ENCODE measurements at regions not wholly inside any gene's neighbourhood (a gene's known extent, or its start where the extent isn't known, plus 50 kb on each side); places are given as distances from the start of the nearest gene placed in this dataset.

- DNase-seq = no peak
Measured at GRCh38 chr17:33404070-33404819, 111.2 kb upstream of the ASIC2 start.

GRCh38 chr17:33416131-33416530 is 123.0 kb upstream of the ASIC2 start:
- no peak for DNase-seq

GRCh38 chr17:33421933-33422332 is 128.8 kb upstream of the ASIC2 start:
- no peak for DNase-seq

GRCh38 chr17:33433581-33433980 is 140.5 kb upstream of the ASIC2 start:
- DNase-seq = no peak

GRCh38 chr17:33434841-33435240 is 141.7 kb upstream of the ASIC2 start:
- DNase-seq = no peak

GRCh38 chr17:33435721-33436301 is 142.7 kb upstream of the ASIC2 start:
- no peak for DNase-seq

- no peak for DNase-seq
Measured at GRCh38 chr17:33436321-33436720, 143.2 kb upstream of the ASIC2 start.

GRCh38 chr17:33438139-33438538 is 145.0 kb upstream of the ASIC2 start:
- DNase-seq = no peak

- DNase-seq = no peak
Measured at GRCh38 chr17:33438578-33438977, 145.5 kb upstream of the ASIC2 start.

- no peak for DNase-seq
Measured at GRCh38 chr17:33442320-33442719, 149.2 kb upstream of the ASIC2 start.

- DNase-seq = no peak
Measured at GRCh38 chr17:33444731-33445130, 151.6 kb upstream of the ASIC2 start.

GRCh38 chr17:33447090-33447489 is 154.0 kb upstream of the ASIC2 start:
- no peak for DNase-seq

GRCh38 chr17:33451221-33451620 is 158.1 kb upstream of the ASIC2 start:
- DNase-seq = no peak

GRCh38 chr17:33457477-33457876 is 164.4 kb upstream of the ASIC2 start:
- DNase-seq = no peak

- DNase-seq = no peak
Measured at GRCh38 chr17:33459078-33459940, 166.2 kb upstream of the ASIC2 start.

GRCh38 chr17:33460781-33461450 is 167.8 kb upstream of the ASIC2 start:
- DNase-seq = no peak

GRCh38 chr17:33463887-33464286 is 170.8 kb upstream of the ASIC2 start:
- DNase-seq = no peak

GRCh38 chr17:33464669-33465280 is 171.7 kb upstream of the ASIC2 start:
- no peak for DNase-seq

GRCh38 chr17:33469421-33469820 is 176.3 kb upstream of the ASIC2 start:
- DNase-seq = no peak

- no peak for DNase-seq
Measured at GRCh38 chr17:33469911-33470310, 176.8 kb upstream of the ASIC2 start.

- DNase-seq = no peak
Measured at GRCh38 chr17:33473061-33473460, 180.0 kb upstream of the ASIC2 start.

- no peak for DNase-seq
Measured at GRCh38 chr17:33474789-33475188, 181.7 kb upstream of the ASIC2 start.

- DNase-seq = no peak
Measured at GRCh38 chr17:33475594-33475993, 182.5 kb upstream of the ASIC2 start.

Measured in T1000 (cell line).